ENCODE measurements at regions not wholly inside any gene's neighbourhood (a gene's known extent, or its start where the extent isn't known, plus 50 kb on each side); places are given as distances from the start of the nearest gene placed in this dataset.

GRCh38 chr6:166810864-166811263 is 145.5 kb downstream of the RNASET2 start:
- no peak overlapping the region for H3K4me3 ChIP-seq (ENCODE audit: low read depth, low read length)
- TF ChIP-seq CTCF (IDR thresholded peaks at IDR 0.05; ENCODE audit: borderline replicate concordance, insufficient read depth, low read depth, low read length) = no peak

DNA sequence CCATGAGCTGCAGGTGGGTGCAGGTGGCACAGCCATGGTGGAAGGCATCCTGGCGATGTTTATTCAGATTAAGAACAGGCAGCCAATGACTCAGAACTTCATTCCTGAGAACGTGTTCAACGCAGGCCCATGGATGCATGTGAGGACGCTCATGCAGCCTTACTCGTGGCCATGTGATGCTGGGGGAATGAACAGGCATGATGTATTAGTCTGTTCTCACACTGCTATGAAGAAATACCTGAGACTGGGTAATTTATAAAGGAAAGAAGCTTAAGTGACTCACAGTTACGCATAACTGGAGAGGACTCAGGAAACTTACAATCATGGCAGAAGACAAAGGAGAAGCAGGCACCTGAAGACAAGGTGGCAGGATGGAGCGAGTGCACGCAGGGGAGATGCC is 146.6 kb downstream of the RNASET2 start:
- TF ChIP-seq CTCF (IDR thresholded peaks at IDR 0.05; ENCODE audit: borderline replicate concordance, insufficient read depth, low read depth, low read length) = no peak
- no peak overlapping the region for H3K4me3 ChIP-seq (ENCODE audit: low read depth, low read length)

GRCh38 chr6:166806962-166807757 is 149.2 kb downstream of the RNASET2 start:
- no peak for TF ChIP-seq CTCF (IDR thresholded peaks at IDR 0.05; ENCODE audit: borderline replicate concordance, insufficient read depth, low read depth, low read length)
- H3K4me3 ChIP-seq (ENCODE audit: low read depth, low read length) = no peak overlapping the region

GRCh38 chr6:166806217-166806838 is 150.0 kb downstream of the RNASET2 start:
- no peak for TF ChIP-seq CTCF (IDR thresholded peaks at IDR 0.05; ENCODE audit: borderline replicate concordance, insufficient read depth, low read depth, low read length)

GRCh38 chr6:166803471-166803870 is 152.9 kb downstream of the RNASET2 start:
- TF ChIP-seq CTCF (IDR thresholded peaks at IDR 0.05; ENCODE audit: borderline replicate concordance, insufficient read depth, low read depth, low read length) = no peak
- H3K4me3 ChIP-seq (ENCODE audit: low read depth, low read length) = no peak overlapping the region

More at GRCh38 chr6:166806217-166806838, 150.0 kb downstream of the RNASET2 start:
- H3K4me3 ChIP-seq (ENCODE audit: low read depth, low read length) = no peak overlapping the region

GRCh38 chr6:166802401-166802800 is 153.9 kb downstream of the RNASET2 start:
- no peak for TF ChIP-seq CTCF (IDR thresholded peaks at IDR 0.05; ENCODE audit: borderline replicate concordance, insufficient read depth, low read depth, low read length)
- H3K4me3 ChIP-seq (ENCODE audit: low read depth, low read length) = no peak overlapping the region

- TF ChIP-seq CTCF (IDR thresholded peaks at IDR 0.05; ENCODE audit: borderline replicate concordance, insufficient read depth, low read depth, low read length) = no peak
- H3K4me3 ChIP-seq (ENCODE audit: low read depth, low read length) = no peak overlapping the region
Measured at GRCh38 chr6:166800137-166800536, 156.2 kb downstream of the RNASET2 start.
